H1 (cell line): ENCODE measurements at regions not wholly inside any gene's neighbourhood (a gene's known extent, or its start where the extent isn't known, plus 50 kb on each side); places are given as distances from the start of the nearest gene placed in this dataset.

Experiments
- CTCF ChIA-PET: fragments of 300-600 bp; sonication (Branson Sonifier 250); formaldehyde crosslinking; loops from one replicate; lab custom pipeline; 2021; ENCODE audit not compliant: partially characterized antibody; lab: Charles Lee
- POLR2A ChIA-PET: fragments of 300-600 bp; sonication (Branson Sonifier 250); formaldehyde crosslinking; loops from one replicate; lab custom pipeline; 2021; ENCODE audit warnings: inconsistent platforms; ENCODE audit not compliant: partially characterized antibody; lab: Charles Lee
- DNase-seq, 2 experiments: peaks; one replicate each; pipeline versions ENCODE4 v3.0.0 to v3.0.0-alpha.2; 2010 to 2022; ENCODE audit warnings: low spot score in 2 of 2, low read depth in 1 of 2, mixed read lengths in 1 of 2
- FAIRE-seq: peaks from 2 replicates; lab custom pipeline; 2011; peaks lifted over from hg19 to GRCh38; lab: Jason Lieb, UNC
- H2AFZ ChIP-seq: 2 replicates; pipeline ENCODE4 v1.8.1; 2012; ENCODE audit warnings: low read length, inconsistent platforms
- H2AK5ac ChIP-seq: 2 replicates; pipeline ENCODE4 v1.6.1; 2013; ENCODE audit warnings: low read depth, low read length
- H2BK120ac ChIP-seq: replicated peaks from 2 replicates; pipeline ENCODE3; 2013; ENCODE audit warnings: low read depth, low read length, inconsistent platforms
- H2BK12ac ChIP-seq: 2 replicates; pipeline ENCODE4 v1.6.1; 2013; ENCODE audit warnings: low read depth, low read length
- H2BK15ac ChIP-seq: 2 replicates; pipeline ENCODE4 v1.6.1; 2013; ENCODE audit warnings: low read length
- H2BK20ac ChIP-seq: 2 replicates; pipeline ENCODE4 v1.6.1; 2013; ENCODE audit warnings: low read length
- H2BK5ac ChIP-seq: 2 replicates; pipeline ENCODE4 v1.6.1; 2013; ENCODE audit warnings: low read depth, low read length
- H3K14ac ChIP-seq: 2 replicates; pipeline ENCODE4 v1.6.1; 2013; ENCODE audit warnings: inconsistent platforms; ENCODE audit not compliant: insufficient read length
- H3K18ac ChIP-seq: 2 replicates; pipeline ENCODE4 v1.6.1; 2013; ENCODE audit warnings: low read length; ENCODE audit errors: extremely low read depth
- H3K23ac ChIP-seq: 2 replicates; pipeline ENCODE4 v1.6.1; 2013; ENCODE audit warnings: inconsistent platforms; ENCODE audit not compliant: insufficient read length
- H3K23me2 ChIP-seq: 2 replicates; pipeline ENCODE4 v1.6.1; 2013; ENCODE audit warnings: low read depth, low read length
- H3K27ac ChIP-seq: 2 replicates; pipeline ENCODE4 v1.6.1; 2011; ENCODE audit warnings: low read depth, low read length, inconsistent platforms
- H3K27me3 ChIP-seq, 4 experiments: replicated peaks in 1 of 4; 1 replicate in 1 of 4; 2 replicates in 3 of 4; pipeline versions ENCODE4 v1.6.1 to v1.8.1; 2011 to 2013; ENCODE audit warnings: low read length in 3 of 4, mild to moderate bottlenecking in 3 of 4, inconsistent platforms in 2 of 4, mixed read lengths in 2 of 4, moderate library complexity in 1 of 4; ENCODE audit not compliant: control insufficient read depth in 3 of 4, insufficient read depth in 3 of 4; ENCODE audit errors: extremely low read depth in 1 of 4
- H3K36me3 ChIP-seq, 4 experiments: 2 replicates each; pipeline versions ENCODE4 v1.6.1 to v1.8.1; 2011 to 2013; ENCODE audit warnings: mild to moderate bottlenecking in 4 of 4, low read length in 3 of 4, moderate library complexity in 2 of 4, control low read depth in 1 of 4, inconsistent platforms in 1 of 4; ENCODE audit not compliant: insufficient read depth in 4 of 4, control insufficient read depth in 2 of 4
- H3K4ac ChIP-seq: replicated peaks from 2 replicates; pipeline ENCODE3; 2013; ENCODE audit warnings: low read length, low read depth, mixed read lengths, inconsistent platforms; ENCODE audit not compliant: insufficient read length
- H3K4me1 ChIP-seq, 4 experiments: replicated peaks in 1 of 4; 1 replicate in 1 of 4; 2 replicates in 3 of 4; pipeline versions ENCODE4 v1.6.1 to v1.8.1; 2011 to 2013; ENCODE audit warnings: low read length in 3 of 4, inconsistent platforms in 2 of 4, mixed read lengths in 1 of 4; ENCODE audit not compliant: insufficient read depth in 4 of 4, control insufficient read depth in 3 of 4
- H3K4me2 ChIP-seq, 2 experiments: 2 replicates each; pipeline versions ENCODE4 v1.6.1 to v1.8.1; 2011 to 2013; ENCODE audit warnings: low read depth in 2 of 2, low read length in 2 of 2, control low read depth in 1 of 2, inconsistent platforms in 1 of 2, mild to moderate bottlenecking in 1 of 2; ENCODE audit not compliant: insufficient read depth in 1 of 2
- H3K4me3 ChIP-seq, 4 experiments: fragments of 200-600, 300-600 bp in 1 of 4; sonication (generic), shearing (Covaris generic), sonication (Bioruptor Twin) in 1 of 4; 2 replicates each; pipeline versions ENCODE4 v1.5.1 to v1.8.1; 2011 to 2016; ENCODE audit warnings: low read length in 4 of 4, low read depth in 3 of 4, control low read depth in 2 of 4, inconsistent platforms in 2 of 4, mild to moderate bottlenecking in 2 of 4, mixed read lengths in 1 of 4, moderate library complexity in 1 of 4; ENCODE audit not compliant: insufficient read depth in 2 of 4; ENCODE audit errors: extremely low read depth in 1 of 4
- H3K56ac ChIP-seq: replicated peaks from 2 replicates; pipeline ENCODE3; 2013; ENCODE audit warnings: low read depth, mild to moderate bottlenecking, mixed read lengths, low read length, inconsistent platforms; ENCODE audit not compliant: insufficient read length
- H3K79me1 ChIP-seq: 2 replicates; pipeline ENCODE4 v1.6.1; 2013; ENCODE audit warnings: low read depth, low read length, control low read depth
- H3K79me2 ChIP-seq, 2 experiments: 2 replicates each; pipeline versions ENCODE4 v1.6.1 to v1.8.1; 2012 to 2013; ENCODE audit warnings: low read length in 2 of 2, mild to moderate bottlenecking in 2 of 2, inconsistent platforms in 1 of 2; ENCODE audit not compliant: insufficient read depth in 2 of 2, control insufficient read depth in 1 of 2
- H3K9ac ChIP-seq, 4 experiments: replicated peaks in 1 of 4; 1 replicate in 1 of 4; 2 replicates in 3 of 4; pipeline versions ENCODE4 v1.6.1 to v1.8.1; 2011 to 2013; ENCODE audit warnings: low read depth in 3 of 4, low read length in 3 of 4, control low read depth in 2 of 4, mild to moderate bottlenecking in 2 of 4, moderate library complexity in 2 of 4, inconsistent platforms in 1 of 4; ENCODE audit errors: extremely low read depth in 1 of 4
- H3K9me3 ChIP-seq, 2 experiments: 2 replicates each; pipeline versions ENCODE4 v1.6.1 to v1.8.1; 2012 to 2013; ENCODE audit warnings: mild to moderate bottlenecking in 2 of 2, moderate library complexity in 2 of 2, control low read depth in 1 of 2, inconsistent platforms in 1 of 2, low read depth in 1 of 2, low read length in 1 of 2, mixed read lengths in 1 of 2; ENCODE audit not compliant: insufficient read depth in 2 of 2
- H4K20me1 ChIP-seq, 2 experiments: replicated peaks in 1 of 2; 2 replicates each; pipeline versions ENCODE3 to v1.8.1; 2011 to 2013; ENCODE audit warnings: inconsistent platforms in 2 of 2, low read length in 2 of 2, mild to moderate bottlenecking in 1 of 2; ENCODE audit not compliant: insufficient read depth in 2 of 2, control insufficient read depth in 1 of 2
- H4K5ac ChIP-seq: 2 replicates; pipeline ENCODE4 v1.6.1; 2013; ENCODE audit warnings: low read length, low read depth, mixed read lengths, inconsistent platforms; ENCODE audit not compliant: insufficient read length
- H4K8ac ChIP-seq: 2 replicates; pipeline ENCODE4 v1.8.0; 2013; ENCODE audit warnings: mild to moderate bottlenecking, moderate library complexity, low read length, inconsistent platforms; ENCODE audit not compliant: insufficient read depth; ENCODE audit errors: extremely low read depth
- H4K91ac ChIP-seq: replicated peaks from 2 replicates; pipeline ENCODE3; 2013; ENCODE audit warnings: low read length, mixed read lengths, inconsistent platforms; ENCODE audit not compliant: insufficient read length
- ATF3 ChIP-seq: IDR thresholded peaks from 2 replicates; pipeline ENCODE4 v1.6.1; 2011; ENCODE audit warnings: low read depth, mild to moderate bottlenecking, low read length; ENCODE audit not compliant: insufficient read depth
- BACH1 ChIP-seq: IDR thresholded peaks from 2 replicates; pipeline ENCODE4 v1.6.1; 2012; ENCODE audit warnings: low read length, improper control_type of control experiment
- MAFK ChIP-seq: IDR thresholded peaks from 2 replicates; pipeline ENCODE4 v1.6.1; 2012; ENCODE audit warnings: low read depth, mild to moderate bottlenecking, improper control_type of control experiment, low read length
- POLR2A ChIP-seq, 2 experiments: IDR thresholded peaks; 1 replicate in 1 of 2; 2 replicates in 1 of 2; pipeline ENCODE4 v1.6.1; 2011; ENCODE audit warnings: low read depth in 2 of 2, low read length in 2 of 2, mild to moderate bottlenecking in 2 of 2; ENCODE audit errors: control extremely low read depth in 1 of 2
- POLR2AphosphoS5 ChIP-seq: IDR thresholded peaks from 2 replicates; pipeline ENCODE4 v1.6.1; 2011; ENCODE audit warnings: low read depth, low read length
- RFX5 ChIP-seq: IDR thresholded peaks from 2 replicates; pipeline ENCODE4 v1.6.1; 2011; ENCODE audit warnings: low read depth, low read length, improper control_type of control experiment, borderline replicate concordance
- SAP30 ChIP-seq: fragments of 300-600 bp; sonication (generic); IDR thresholded peaks from 2 replicates; pipeline ENCODE4 v1.7.1; 2012; ENCODE audit warnings: low read length, moderate library complexity, mild to moderate bottlenecking, inconsistent platforms; ENCODE audit not compliant: insufficient read depth, insufficient replicate concordance
- TEAD4 ChIP-seq: IDR thresholded peaks from 2 replicates; pipeline ENCODE4 v1.6.1; 2012; ENCODE audit warnings: low read depth, low read length, inconsistent platforms, mixed read lengths
- YY1 ChIP-seq: IDR thresholded peaks from 2 replicates; pipeline ENCODE4 v1.6.1; 2011; ENCODE audit warnings: low read depth, mild to moderate bottlenecking, low read length
- WGBS, 2 experiments: shearing (Covaris generic) in 1 of 2; methylation state at CpG; one replicate each; pipeline versions ENCODE4 v1.1.6 to v1.1.7; 2013 to 2015; ENCODE audit warnings: low lambda C conversion rate in 2 of 2, mixed read lengths in 2 of 2, inconsistent platforms in 1 of 2, low coverage in 1 of 2, missing lambda C conversion rate in 1 of 2; ENCODE audit not compliant: insufficient replicate concordance in 2 of 2, insufficient coverage in 1 of 2, insufficient read length in 1 of 2; ENCODE audit errors: extremely low coverage in 1 of 2, missing lambda C conversion rate in 1 of 2; 5-methylcytosine and 5-hydroxymethylcytosine counted together

DNA sequence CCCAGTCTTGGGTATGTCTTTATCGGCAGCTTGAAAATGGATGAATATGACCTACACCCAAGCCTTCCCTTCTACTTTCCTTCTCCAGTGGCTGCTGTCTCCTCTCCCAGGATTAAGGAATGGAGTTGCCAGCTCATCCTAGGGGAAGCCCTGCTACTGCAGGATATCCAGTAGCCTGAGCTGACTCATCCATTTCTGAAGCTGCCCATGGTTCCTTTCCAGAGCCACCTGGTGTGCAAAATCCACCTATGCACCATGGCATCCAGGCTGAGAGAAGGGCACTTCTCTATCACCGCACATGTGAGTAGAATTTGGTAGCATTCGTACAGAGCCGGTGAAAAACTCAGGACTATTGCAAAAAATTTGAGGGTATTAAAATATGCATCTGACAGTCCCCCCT, 290.8 kb downstream of the YTHDC2 start:
- no peak overlapping the region for H2BK12ac ChIP-seq
- H3K56ac ChIP-seq, result no peak overlapping the region
- no peak for DNase-seq
- no peak overlapping the region for H3K4me3 ChIP-seq
- H4K20me1 ChIP-seq, result no peaks in the 10 kb centered on the region
- no peak overlapping the region for H3K4ac ChIP-seq
- no peak overlapping the region for H2BK5ac ChIP-seq
- CTCF ChIA-PET, result interaction anchor here (0.6 to 3.4 kb wide), 19 partner anchors 9 to 1778 kb away, joined by 3 to 26 read pairs (median 3); no protein-coding TSS in a partner anchor
- H3K18ac ChIP-seq, result no peak overlapping the region
- no peaks in the 10 kb centered on the region for H3K79me2 ChIP-seq
- H2BK20ac ChIP-seq, result no peak overlapping the region
- no peaks in the 10 kb centered on the region for H3K23me2 ChIP-seq
- 70% methylated on average over 4 of the region's 4 CpGs; no CpG with 5 or more reads in 1 of the 2 experiments for WGBS, 2 experiments
- H3K27me3 ChIP-seq, result no peaks in the 10 kb centered on the region
- H2BK120ac ChIP-seq, result no peak overlapping the region
- H4K91ac ChIP-seq, result no peak overlapping the region
- H2AFZ ChIP-seq, result no peak overlapping the region
- H3K23ac ChIP-seq, result no peak overlapping the region
- POLR2A ChIA-PET, result no interaction called here
- no peak overlapping the region for H3K27ac ChIP-seq
- H3K4me2 ChIP-seq, result no peak overlapping the region
- no peaks in the 10 kb centered on the region for H3K9me3 ChIP-seq
- no peak for TF ChIP-seq POLR2AphosphoS5
- TF ChIP-seq BACH1, result 0 out of 2 replicates have a peak, but pooled peaks have one; percentile 40
- no peak for TF ChIP-seq TEAD4
- no peak for TF ChIP-seq RFX5
- TF ChIP-seq POLR2A (IDR thresholded peaks at IDR 0.05; ENCODE audit: control extremely low read depth in 1 of 2, low read depth in 2 of 2, low read length in 2 of 2), result no peak
- TF ChIP-seq ATF3, result no peak
- TF ChIP-seq SAP30, result no peak
- TF ChIP-seq YY1, result no peak
- peak; percentile 24; the same call in 1 of the 2 replicates for TF ChIP-seq MAFK
- TF ChIP-seq, all 59 proteins: peak for 2
- no peaks in the 10 kb centered on the region for H3K79me1 ChIP-seq
- FAIRE-seq, result no peak
- no peak overlapping the region for H3K9ac ChIP-seq
- H4K5ac ChIP-seq, result no peak overlapping the region
- H2BK15ac ChIP-seq, result no peak overlapping the region
- 0 out of 7 replicates have a peak, but pooled peaks cover 0 to 2% (median 0%) of the 10 kb centered on the region in 4 experiments for H3K4me1 ChIP-seq
- H4K8ac ChIP-seq, result no peak overlapping the region
- no peak overlapping the region for H3K14ac ChIP-seq
- H3K36me3 ChIP-seq, result no peaks in the 10 kb centered on the region
- H2AK5ac ChIP-seq, result no peak overlapping the region
